Activated B cell treated with CpG ODN at 0.5 μM for 24 hours (primary cell): ENCODE measurements at regions not wholly inside any gene's neighbourhood (a gene's known extent, or its start where the extent isn't known, plus 50 kb on each side); places are given as distances from the start of the nearest gene placed in this dataset.

ENCODE experiments used
- ATAC-seq: fragments of 200-7000 bp; cut with Tn5 transposase; one replicate; pipeline ENCODE4 v1.10.0; 2021; ENCODE audit warnings: low read depth, mild to moderate bottlenecking, moderate library complexity
- CTCF ChIA-PET: fragments of 350-600 bp; sonication (Branson Sonifier 250); formaldehyde crosslinking; loops from one replicate; lab custom pipeline; 2021; ENCODE audit warnings: antibody characterized with exemption; lab: Charles Lee
- POLR2A ChIA-PET: fragments of 350-600 bp; sonication (Branson Sonifier 250); formaldehyde crosslinking; loops from one replicate; lab custom pipeline; 2021; ENCODE audit warnings: antibody characterized with exemption; lab: Charles Lee
- DNase-seq: peaks from one replicate; pipeline ENCODE4 v3.0.0; 2022
- H3K27ac Mint-ChIP-seq: one replicate; pipeline ENCODE4 v1.8.0; 2020; ENCODE audit warnings: mixed read lengths
- H3K27me3 Mint-ChIP-seq: one replicate; pipeline ENCODE4 v1.8.0; 2021; ENCODE audit warnings: mixed read lengths
- H3K36me3 Mint-ChIP-seq: one replicate; pipeline ENCODE4 v1.8.0; 2021; ENCODE audit warnings: low read depth, mixed read lengths
- H3K4me1 Mint-ChIP-seq: one replicate; pipeline ENCODE4 v1.8.0; 2021; ENCODE audit warnings: mixed read lengths
- H3K4me3 Mint-ChIP-seq: one replicate; pipeline ENCODE4 v1.8.0; 2020; ENCODE audit warnings: mild to moderate bottlenecking, mixed read lengths
- H3K9me3 Mint-ChIP-seq: one replicate; pipeline ENCODE4 v1.8.0; 2020; ENCODE audit warnings: mixed read lengths
- CTCF ChIP-seq: fragments of 200-600 bp; IDR thresholded peaks from one replicate; pipeline ENCODE4 v1.8.0; 2022; ENCODE audit warnings: antibody characterized with exemption, mild to moderate bottlenecking
- intact Hi-C: fragments of 100-400 bp; cut with micrococcal nuclease; formaldehyde crosslinking; loops from one replicate; pipeline ENCODE4 v1.15.1; 2024

- DNase-seq, result no peak
- Mint-ChIP-seq H3K27ac (no peak overlapping the region), H3K4me1 (no peaks in the 10 kb centered on the region), H3K9me3 (no peaks in the 10 kb centered on the region), H3K4me3 (no peak overlapping the region), H3K27me3 (peaks cover 15% of the 10 kb centered on the region), H3K36me3 (no peaks in the 10 kb centered on the region)
- intact Hi-C loops, result no loop called here
- no peak for TF ChIP-seq CTCF
- no peak for ATAC-seq
- CTCF ChIA-PET, result no interaction called here
- POLR2A ChIA-PET, result no interaction called here
Measured at GRCh38 chr11:119782739-119783072, 53.7 kb upstream of the NECTIN1 start.

DNA sequence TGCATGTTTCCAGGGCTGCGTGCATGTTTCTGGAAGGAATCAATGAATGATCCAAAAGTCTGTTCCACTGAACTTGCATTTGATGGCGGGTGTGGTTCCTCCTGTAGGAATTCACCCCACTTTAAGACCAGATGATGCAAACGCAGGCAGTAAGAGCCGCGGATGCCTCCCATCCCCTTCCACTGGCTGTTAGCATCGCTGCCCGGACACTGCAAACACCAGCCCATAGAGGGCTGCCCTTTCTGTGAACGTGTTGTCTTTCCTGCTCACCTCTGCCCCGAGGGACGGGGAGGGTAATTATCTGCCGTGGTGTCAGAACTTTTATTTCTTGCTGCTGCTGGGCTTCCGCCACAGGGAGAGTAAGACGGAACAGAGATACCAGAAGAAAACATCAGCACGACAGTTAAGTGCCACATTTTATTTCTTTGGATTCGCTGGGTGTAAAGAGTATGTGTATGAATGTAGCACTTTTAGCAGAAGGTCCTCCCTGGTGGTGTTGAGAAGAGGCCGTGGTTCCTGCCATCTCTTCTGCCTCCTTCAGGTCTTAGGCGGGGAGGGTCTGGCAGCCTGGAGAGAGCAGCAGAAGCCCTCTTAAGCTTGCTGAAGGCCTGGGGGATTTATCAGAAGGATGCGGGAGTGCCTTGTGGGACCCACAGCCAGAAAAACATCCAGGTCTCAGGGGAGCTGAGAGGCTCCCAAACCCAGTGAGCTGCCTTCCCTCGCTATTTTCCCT is 53.2 kb upstream of the NECTIN1 start:
- Mint-ChIP-seq H3K4me3 (no peak overlapping the region), H3K27ac (no peak overlapping the region), H3K36me3 (no peaks in the 10 kb centered on the region), H3K9me3 (no peaks in the 10 kb centered on the region), H3K27me3 (peaks cover 15% of the 10 kb centered on the region), H3K4me1 (no peaks in the 10 kb centered on the region)
- ChIA-PET POLR2A (no interaction called here), CTCF (no interaction called here)
- ATAC-seq (no peak), DNase-seq (no peak)
- TF ChIP-seq CTCF, result no peak
- intact Hi-C loops, result no loop called here

DNA sequence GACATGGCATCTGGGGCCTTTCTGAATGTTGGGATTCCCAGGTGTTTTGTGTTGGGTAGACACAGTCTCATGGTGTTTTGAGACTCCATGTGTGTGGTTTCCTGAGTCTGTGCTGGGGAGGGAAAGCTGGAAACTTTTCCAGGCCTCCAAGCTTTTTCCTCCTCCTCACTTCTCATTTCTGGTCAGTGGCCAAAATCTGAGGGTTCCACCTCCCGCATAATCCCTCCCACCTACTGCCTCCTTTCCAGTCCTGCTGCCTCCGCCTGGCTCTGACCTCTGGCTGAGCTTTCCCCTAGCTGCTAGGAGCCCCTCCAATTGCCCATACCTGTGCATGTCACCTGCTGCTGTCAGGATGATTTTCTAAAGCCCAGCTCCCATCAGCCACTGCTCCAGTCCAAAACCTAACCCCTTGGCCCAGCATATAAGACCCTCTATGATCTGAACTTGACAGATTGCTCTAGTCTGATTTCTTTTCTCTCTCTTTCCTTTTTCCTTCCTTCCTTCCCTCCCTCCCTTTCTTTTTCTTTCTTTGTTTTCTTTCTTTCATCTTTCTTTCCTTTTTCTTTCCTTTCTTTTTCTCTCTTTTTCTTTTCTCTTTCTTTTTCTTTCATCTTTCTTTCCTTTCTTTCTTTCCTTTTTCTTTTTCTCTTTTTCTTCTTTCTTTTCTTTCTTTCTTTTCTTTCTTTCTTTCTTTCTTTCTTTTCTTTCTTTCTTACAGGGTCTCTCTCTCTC is 51.4 kb upstream of the NECTIN1 start:
- no peaks in the 10 kb centered on the region for H3K36me3 Mint-ChIP-seq
- no peak overlapping the region for H3K4me3 Mint-ChIP-seq
- CTCF ChIA-PET, result no interaction called here
- peaks cover 16% of the 10 kb centered on the region for H3K27me3 Mint-ChIP-seq
- POLR2A ChIA-PET, result no interaction called here
- no peaks in the 10 kb centered on the region for H3K9me3 Mint-ChIP-seq
- ATAC-seq (no peak), DNase-seq (no peak)
- H3K4me1 Mint-ChIP-seq, result no peaks in the 10 kb centered on the region
- no peak overlapping the region for H3K27ac Mint-ChIP-seq
- intact Hi-C loops, result no loop called here
- no peak for TF ChIP-seq CTCF

- CTCF ChIA-PET, result no interaction called here
- intact Hi-C loops, result no loop called here
- POLR2A ChIA-PET, result no interaction called here
Measured at GRCh38 chr11:119779195-119780071, 50.4 kb upstream of the NECTIN1 start.

More at GRCh38 chr11:119779195-119780071, 50.4 kb upstream of the NECTIN1 start:
- Mint-ChIP-seq H3K27me3 (peaks cover 16% of the 10 kb centered on the region), H3K4me3 (no peak overlapping the region), H3K9me3 (no peaks in the 10 kb centered on the region), H3K36me3 (no peaks in the 10 kb centered on the region), H3K4me1 (no peaks in the 10 kb centered on the region), H3K27ac (no peak overlapping the region)
- no peak for ATAC-seq
- no peak for TF ChIP-seq CTCF
- no peak for DNase-seq
